ENCODE measurements at regions not wholly inside any gene's neighbourhood (a gene's known extent, or its start where the extent isn't known, plus 50 kb on each side); places are given as distances from the start of the nearest gene placed in this dataset.

- Mint-ChIP-seq H3K27ac (no peak overlapping the region), H3K27me3 (ENCODE audit: low read depth) (no peaks in the 10 kb centered on the region; the same call in 1 of the 2 replicates), H3K4me1 (peaks cover 4 to 7% of the 10 kb centered on the region in 2 experiments; a peak in 2 of 4 replicates), H3K9me3 (no peaks in the 10 kb centered on the region), H3K4me3 (no peak overlapping the region), H3K36me3 (ENCODE audit: insufficient read depth in 1 of 3, low read depth in 3 of 3) (no peaks in the 10 kb centered on the region)
- Histone ChIP-seq H3K79me2 (ENCODE audit: insufficient read depth, low read length) (no peaks in the 10 kb centered on the region), H4K8ac (replicated peaks; ENCODE audit: insufficient read length, low read depth, low read length) (no peak overlapping the region), H2BK120ac (ENCODE audit: low read depth, low read length, poor library complexity, severe bottlenecking) (no peak overlapping the region), H3K56ac (ENCODE audit: insufficient read length, low read depth, low read length) (no peak overlapping the region), H3T11ph (ENCODE audit: low read length) (no peak overlapping the region), H2BK15ac (ENCODE audit: low read depth, low read length) (no peak overlapping the region), H3K14ac (ENCODE audit: insufficient read depth, low read length) (no peak overlapping the region), H3K27me3 (ENCODE audit: insufficient read depth, low read length) (no peaks in the 10 kb centered on the region), H4K91ac (ENCODE audit: insufficient read length, low read depth, low read length) (no peak overlapping the region), H3K27ac (ENCODE audit: insufficient read length, low read depth, low read length) (no peak overlapping the region), H3K23me2 (ENCODE audit: insufficient read length, low read depth, low read length, poor library complexity, severe bottlenecking) (no peaks in the 10 kb centered on the region), H4K5ac (ENCODE audit: insufficient read length, low read depth, low read length) (no peak overlapping the region), H3K4ac (ENCODE audit: low read depth, low read length) (no peak overlapping the region), H3K4me2 (ENCODE audit: insufficient read depth, insufficient read length, low read length) (no peak overlapping the region), H2AFZ (ENCODE audit: low read length) (no peak overlapping the region), H3K79me1 (ENCODE audit: insufficient read depth, low read depth, low read length, poor library complexity, severe bottlenecking) (no peaks in the 10 kb centered on the region), H3K4me1 (ENCODE audit: insufficient read depth, low read length) (no peaks in the 10 kb centered on the region), H3K9me3 (ENCODE audit: control insufficient read depth, low read depth, low read length) (no peaks in the 10 kb centered on the region), H3K23ac (ENCODE audit: insufficient read length, low read depth, low read length) (no peak overlapping the region), H2BK5ac (ENCODE audit: insufficient read length, low read length) (no peak overlapping the region), H2AK5ac (ENCODE audit: insufficient read length, low read length) (no peak overlapping the region), H3K18ac (ENCODE audit: insufficient read length, low read depth, low read length) (no peak overlapping the region), H4K20me1 (ENCODE audit: control insufficient read depth, insufficient read depth, insufficient read length) (no peaks in the 10 kb centered on the region), H2BK12ac (ENCODE audit: insufficient read length, low read depth, low read length) (no peak overlapping the region), H2BK20ac (ENCODE audit: low read depth, low read length, poor library complexity, severe bottlenecking) (no peak overlapping the region), H3K9ac (ENCODE audit: extremely low read depth, insufficient read length, low read length) (no peak overlapping the region)
- no peak for DNase-seq
- no peak for TF ChIP-seq CTCF (conservative IDR thresholded peaks at IDR 0.05)
Observed at GRCh38 chr12:107360033-107360432, 266.7 kb upstream of the CRY1 start.

All from H9 (cell line).